K562 (cell line): ENCODE measurements at regions not wholly inside any gene's neighbourhood (a gene's known extent, or its start where the extent isn't known, plus 50 kb on each side); places are given as distances from the start of the nearest gene placed in this dataset.

Experiments used
- ATAC-seq: fragments of 200-7000 bp; cut with Tn5 transposase; 3 replicates; pipeline ENCODE4 v1.9.1; 2020; ENCODE audit warnings: moderate library complexity
- BruUV-seq: library from RNA; stranded (reverse); fragments of 400-500 nt; replicated peaks from 2 replicates; lab custom pipeline; 2021; lab: Mats Ljungman, UMichigan
- CTCF ChIA-PET: fragments of 300-600 bp; formaldehyde crosslinking; extraction: SDS; loops from one replicate; lab custom pipeline; 2021; ENCODE audit warnings: low intra/inter-chr PET ratio; lab: Yijun Ruan, JAX
- POLR2A ChIA-PET: fragments of 300-600, 350-650 bp; sonication (Branson Sonifier 250); formaldehyde crosslinking; extraction: SDS; loops from one replicate; lab custom pipeline; 2021; ENCODE audit warnings: antibody characterized with exemption, inconsistent platforms; lab: Yijun Ruan, JAX
- DNase-seq, 4 experiments: peaks; one replicate each; pipeline versions ENCODE4 v3.0.0 to v3.0.0-alpha.2; 2011 to 2018; ENCODE audit warnings: low spot score in 3 of 4, mixed read lengths in 3 of 4; ENCODE audit errors: extremely low read depth in 1 of 4
- FAIRE-seq: peaks from 2 replicates; lab custom pipeline; 2011; peaks lifted over from hg19 to GRCh38; lab: Jason Lieb, UNC
- H2AFZ ChIP-seq: 2 replicates; pipeline ENCODE4 v1.6.0; 2011; ENCODE audit warnings: low read depth, low read length, control low read depth, inconsistent platforms
- H3K27ac ChIP-seq: fragments of 200-600 bp; 3 replicates; pipeline ENCODE4 v1.8.0; 2011; ENCODE audit warnings: low read depth, mild to moderate bottlenecking, control low read depth, inconsistent platforms, low read length, moderate library complexity, mixed read lengths; ENCODE audit errors: extremely low read depth
- H3K27me3 ChIP-seq, 2 experiments: fragments of 300-600 bp in 1 of 2; 2 replicates in 1 of 2; 3 replicates in 1 of 2; pipeline versions ENCODE4 v1.6.0 to v1.8.0; 2011; ENCODE audit warnings: inconsistent platforms in 2 of 2, low read length in 2 of 2, mild to moderate bottlenecking in 1 of 2, mixed read lengths in 1 of 2, moderate library complexity in 1 of 2; ENCODE audit not compliant: control insufficient read depth in 2 of 2, insufficient read depth in 2 of 2
- H3K36me3 ChIP-seq: fragments of 300-600 bp; 3 replicates; pipeline ENCODE4 v1.8.0; 2011; ENCODE audit warnings: mild to moderate bottlenecking, low read length, inconsistent platforms; ENCODE audit not compliant: control insufficient read depth, insufficient read depth
- H3K4me1 ChIP-seq, 2 experiments: fragments of 200-600 bp in 1 of 2; replicated peaks in 1 of 2; 2 replicates in 1 of 2; 3 replicates in 1 of 2; pipeline versions ENCODE4 v1.5.1 to v1.8.0; 2011; ENCODE audit warnings: inconsistent platforms in 2 of 2, low read length in 2 of 2, mild to moderate bottlenecking in 1 of 2, mixed read lengths in 1 of 2, moderate library complexity in 1 of 2; ENCODE audit not compliant: control insufficient read depth in 2 of 2, insufficient read depth in 2 of 2
- H3K4me2 ChIP-seq: 2 replicates; pipeline ENCODE4 v1.6.1; 2011; ENCODE audit warnings: low read length, control low read depth, inconsistent platforms, mixed read lengths; ENCODE audit not compliant: insufficient read depth
- H3K4me3 ChIP-seq: fragments of 200-600 bp; sonication (generic), shearing (Covaris generic); 2 replicates; pipeline ENCODE4 v1.5.1; 2016; ENCODE audit warnings: control low read depth, inconsistent platforms
- H3K79me2 ChIP-seq: fragments of 200-600 bp; 3 replicates; pipeline ENCODE4 v1.8.0; 2011; ENCODE audit warnings: low read length, inconsistent platforms; ENCODE audit not compliant: control insufficient read depth, insufficient read depth
- H3K9ac ChIP-seq, 2 experiments: 2 replicates each; pipeline versions ENCODE4 v1.6.0 to v1.6.1; 2011; ENCODE audit warnings: low read depth in 2 of 2, low read length in 2 of 2, control low read depth in 1 of 2, inconsistent platforms in 1 of 2, mild to moderate bottlenecking in 1 of 2, mixed read lengths in 1 of 2; ENCODE audit not compliant: insufficient read depth in 1 of 2
- H3K9me1 ChIP-seq: one replicate; pipeline ENCODE4 v1.6.0; 2011; ENCODE audit warnings: inconsistent platforms, mild to moderate bottlenecking, low read length, moderate library complexity; ENCODE audit not compliant: control insufficient read depth, insufficient read depth
- H3K9me3 ChIP-seq: replicated peaks from 2 replicates; pipeline ENCODE4 v1.5.1; 2011; ENCODE audit warnings: low read depth, low read length, inconsistent platforms; ENCODE audit not compliant: control insufficient read depth, insufficient read depth
- H4K20me1 ChIP-seq: replicated peaks from 2 replicates; pipeline ENCODE4 v1.6.1; 2011; ENCODE audit warnings: low read length, inconsistent platforms, mixed read lengths; ENCODE audit not compliant: control insufficient read depth, insufficient read depth
- CREB3L1 ChIP-seq: fragments of 450-650 bp; IDR thresholded peaks from 2 replicates; pipeline ENCODE4 v1.6.1; 2014; ENCODE audit warnings: low read depth, mild to moderate bottlenecking, moderate library complexity, borderline replicate concordance
- CUX1 ChIP-seq: fragments of 200-800 bp; sonication (Bioruptor generic); IDR thresholded peaks from 2 replicates; pipeline ENCODE4 v1.6.1; 2016; ENCODE audit warnings: missing genetic modification characterization, missing compliant biosample characterization
- EP300 ChIP-seq: IDR thresholded peaks from 2 replicates; pipeline ENCODE4 v1.6.1; 2012; ENCODE audit warnings: low read length, improper control_type of control experiment
- FOXA1 ChIP-seq: fragments of 450-650 bp; IDR thresholded peaks from 2 replicates; pipeline ENCODE4 v1.6.1; 2016; ENCODE audit warnings: mild to moderate bottlenecking, borderline replicate concordance
- GABPB1 ChIP-seq: sonication (generic); formaldehyde crosslinking; IDR thresholded peaks from 2 replicates; pipeline ENCODE4 v1.8.0; 2022; ENCODE audit warnings: mild to moderate bottlenecking, missing genetic modification reagents
- MLLT1 ChIP-seq, 2 experiments: fragments of 450-650 bp; IDR thresholded peaks; 2 replicates each; pipeline ENCODE4 v1.6.1; 2016
- POLR2G ChIP-seq: fragments of 200-400 bp; formaldehyde crosslinking; IDR thresholded peaks from 2 replicates; pipeline ENCODE4 v1.6.1; 2017; ENCODE audit warnings: low read depth, mild to moderate bottlenecking, antibody characterized with exemption, low read length, moderate library complexity
- PPARD ChIP-seq: fragments of 250-450 bp; sonication (Bioruptor Pico); IDR thresholded peaks from 2 replicates; pipeline ENCODE4 v1.8.0; 2022; ENCODE audit warnings: inconsistent platforms, mild to moderate bottlenecking, moderate library complexity
- ZBTB17 ChIP-seq: fragments of 450-650 bp; formaldehyde crosslinking; IDR thresholded peaks from 2 replicates; pipeline ENCODE4 v1.4.0; 2020; ENCODE audit warnings: mild to moderate bottlenecking
- ZFP1 ChIP-seq: fragments of 450-650 bp; formaldehyde crosslinking; IDR thresholded peaks from 2 replicates; pipeline ENCODE4 v1.4.0; 2020; ENCODE audit warnings: mild to moderate bottlenecking, mixed read lengths
- ZFP36 ChIP-seq: fragments of 150-350 bp; IDR thresholded peaks from 2 replicates; pipeline ENCODE4 v1.6.1; 2018; ENCODE audit warnings: low read length, low read depth; ENCODE audit not compliant: partially characterized antibody
- ZFPM2 ChIP-seq: fragments of 250-450 bp; sonication (Bioruptor Pico); IDR thresholded peaks from 2 replicates; pipeline ENCODE4 v1.5.1; 2022; ENCODE audit warnings: mild to moderate bottlenecking
- ZNF239 ChIP-seq: fragments of 250-450 bp; sonication (Bioruptor Pico); IDR thresholded peaks from 2 replicates; pipeline ENCODE4 v1.4.0; 2020; ENCODE audit warnings: mild to moderate bottlenecking
- ZNF263 ChIP-seq: sonication (generic); formaldehyde crosslinking; IDR thresholded peaks from 2 replicates; pipeline ENCODE4 v1.8.0; 2022; ENCODE audit warnings: mild to moderate bottlenecking, missing genetic modification reagents, borderline replicate concordance
- ZNF785 ChIP-seq: fragments of 250-450 bp; sonication (Bioruptor Pico); IDR thresholded peaks from 2 replicates; pipeline ENCODE4 v1.4.0; 2020; ENCODE audit warnings: mild to moderate bottlenecking
- WGBS: fragments of 100-300 bp; shearing (Covaris generic); methylation state at CpG from one replicate; pipeline ENCODE4 v1.1.6; 2016; ENCODE audit warnings: low coverage, mixed read lengths; ENCODE audit not compliant: insufficient coverage; ENCODE audit errors: missing lambda C conversion rate; 5-methylcytosine and 5-hydroxymethylcytosine counted together
- in situ Hi-C: fragments of 300-500 bp; cut with MboI; formaldehyde crosslinking; loops from 4 replicates; pipeline ENCODE4 v1.15.0; 2018; ENCODE audit warnings: inconsistent platforms, mixed read lengths
- intact Hi-C: fragments of 100-400 bp; cut with micrococcal nuclease; formaldehyde crosslinking; loops from 2 replicates; pipeline ENCODE4 v1.14.2; 2022

GRCh38 chr5:30752015-30752414 is 441.5 kb upstream of the CDH6 start:
- no peaks in the 10 kb centered on the region for H4K20me1 ChIP-seq
- H3K9me3 ChIP-seq, result 0 out of 2 replicates have a peak, but pooled peaks cover 2% of the 10 kb centered on the region
- no peaks in the 10 kb centered on the region for H3K27me3 ChIP-seq
- DNase-seq (no peak), FAIRE-seq (no peak), ATAC-seq (no peak)
- no peaks in the 10 kb centered on the region for H3K9me1 ChIP-seq
- no peak overlapping the region for H2AFZ ChIP-seq
- 0% methylated on average over 2 of the region's 2 CpGs for WGBS
- BruUV-seq, result no TSS peak
- H3K4me3 ChIP-seq, result no peak overlapping the region
- POLR2A ChIA-PET, result interaction anchor here (0.6 kb wide), 1 partner anchor 1131 kb away, joined by 3 read pairs; no protein-coding TSS in a partner anchor
- no peaks in the 10 kb centered on the region for H3K4me1 ChIP-seq
- H3K36me3 ChIP-seq, result no peaks in the 10 kb centered on the region
- no peak overlapping the region for H3K9ac ChIP-seq
- intact Hi-C loops (no loop called here), in situ Hi-C loops (no loop called here)
- H3K27ac ChIP-seq, result no peak overlapping the region
- TF ChIP-seq ZFP36 (no peak), ZFP1 (CRISPR knock-in tag) (no peak), MLLT1 (IDR thresholded peaks at IDR 0.05) (no peak), ZBTB17 (no peak), POLR2G (no peak), CREB3L1 (no peak), ZNF785 (CRISPR knock-in tag) (no peak), GABPB1 (no peak), FOXA1 (no peak), PPARD (CRISPR knock-in tag) (no peak), ZNF263 (CRISPR knock-in tag) (no peak), ZNF239 (CRISPR knock-in tag) (no peak), CUX1 (no peak), ZFPM2 (CRISPR knock-in tag) (no peak), EP300 (no peak)
- CTCF ChIA-PET, result no interaction called here
- H3K79me2 ChIP-seq, result no peaks in the 10 kb centered on the region
- no peak overlapping the region for H3K4me2 ChIP-seq
